ENCODE measurements at regions not wholly inside any gene's neighbourhood (a gene's known extent, or its start where the extent isn't known, plus 50 kb on each side); places are given as distances from the start of the nearest gene placed in this dataset.

DNA sequence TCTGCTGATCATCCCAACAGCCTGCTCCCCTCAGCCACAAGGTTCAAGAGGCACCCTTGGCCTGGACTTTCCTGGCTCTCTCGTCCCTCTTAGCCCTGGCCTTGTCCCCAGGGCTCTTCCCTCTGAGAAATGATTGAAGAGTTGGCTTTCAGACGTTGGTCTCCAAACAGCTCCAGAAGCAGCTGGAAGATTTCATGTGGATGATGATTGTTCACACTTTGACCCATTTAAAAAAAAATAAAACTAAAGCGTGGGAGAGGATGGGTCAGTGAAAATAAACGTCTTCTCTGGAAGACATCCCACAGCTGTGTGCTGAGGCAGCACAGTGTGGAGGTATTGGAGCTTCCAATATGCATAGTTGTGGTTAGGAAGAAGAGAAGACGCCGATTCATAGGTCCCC is 54.7 kb upstream of the CDH11 start:
- TF ChIP-seq, protein P1, sequence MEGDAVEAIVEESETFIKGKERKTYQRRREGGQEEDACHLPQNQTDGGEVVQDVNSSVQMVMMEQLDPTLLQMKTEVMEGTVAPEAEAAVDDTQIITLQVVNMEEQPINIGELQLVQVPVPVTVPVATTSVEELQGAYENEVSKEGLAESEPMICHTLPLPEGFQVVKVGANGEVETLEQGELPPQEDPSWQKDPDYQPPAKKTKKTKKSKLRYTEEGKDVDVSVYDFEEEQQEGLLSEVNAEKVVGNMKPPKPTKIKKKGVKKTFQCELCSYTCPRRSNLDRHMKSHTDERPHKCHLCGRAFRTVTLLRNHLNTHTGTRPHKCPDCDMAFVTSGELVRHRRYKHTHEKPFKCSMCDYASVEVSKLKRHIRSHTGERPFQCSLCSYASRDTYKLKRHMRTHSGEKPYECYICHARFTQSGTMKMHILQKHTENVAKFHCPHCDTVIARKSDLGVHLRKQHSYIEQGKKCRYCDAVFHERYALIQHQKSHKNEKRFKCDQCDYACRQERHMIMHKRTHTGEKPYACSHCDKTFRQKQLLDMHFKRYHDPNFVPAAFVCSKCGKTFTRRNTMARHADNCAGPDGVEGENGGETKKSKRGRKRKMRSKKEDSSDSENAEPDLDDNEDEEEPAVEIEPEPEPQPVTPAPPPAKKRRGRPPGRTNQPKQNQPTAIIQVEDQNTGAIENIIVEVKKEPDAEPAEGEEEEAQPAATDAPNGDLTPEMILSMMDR (IDR thresholded peaks at IDR 0.05; ENCODE audit: control insufficient read depth, extremely low read depth, insufficient read depth): no peak
- DNase-seq (ENCODE audit: low read depth): no peak
- H3K4me3 ChIP-seq (ENCODE audit: low read depth, low read length): no peak overlapping the region

DNA sequence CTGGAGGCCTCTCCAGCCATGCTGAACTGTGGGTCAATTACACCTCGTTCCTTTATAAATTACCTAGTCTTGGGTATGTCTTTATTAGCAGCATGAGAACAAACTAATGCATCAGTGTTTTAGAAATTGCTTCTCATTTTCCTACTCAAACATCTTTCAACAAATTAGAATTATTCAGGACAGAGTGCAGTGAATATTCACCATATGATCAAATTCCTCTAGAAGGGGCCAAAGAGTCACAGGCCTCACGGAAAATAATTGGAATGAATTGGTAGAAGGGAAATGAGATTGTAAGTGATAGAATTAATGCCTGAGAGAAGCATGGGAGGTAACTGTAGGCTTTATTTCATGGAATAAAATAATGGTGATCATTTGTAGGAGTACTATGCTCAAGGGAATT is 50.5 kb upstream of the CDH11 start:
- H3K4me3 ChIP-seq (ENCODE audit: low read depth, low read length): no peak overlapping the region
- TF ChIP-seq, protein P1 (IDR thresholded peaks at IDR 0.05; ENCODE audit: control insufficient read depth, extremely low read depth, insufficient read depth): no peak
- no peak for DNase-seq (ENCODE audit: low read depth)
